NCI-H1092 treated with DMSO at 0.1 percent for 48 hours (cell line): ENCODE measurements at regions not wholly inside any gene's neighbourhood (a gene's known extent, or its start where the extent isn't known, plus 50 kb on each side); places are given as distances from the start of the nearest gene placed in this dataset.
A peak's percentile ranks its signal among the peaks of the same experiment; 100 is the strongest.

Experiments used
- DNase-seq: peaks from one replicate; lab custom pipeline; 2025; lab: John Stamatoyannopoulos, UW

- no peak for DNase-seq
Observed at GRCh38 chr2:67838205-67838604, 224.6 kb downstream of the C1D start.

GRCh38 chr2:67839242-67839641 is 223.6 kb downstream of the C1D start:
- no peak for DNase-seq

GRCh38 chr2:67839668-67840067 is 223.1 kb downstream of the C1D start:
- no peak for DNase-seq

GRCh38 chr2:67840460-67841068 is 222.2 kb downstream of the C1D start:
- DNase-seq = peak; percentile 52

- DNase-seq = no peak
Observed at GRCh38 chr2:67841711-67842110, 221.1 kb downstream of the C1D start.

- no peak for DNase-seq
Observed at GRCh38 chr2:67842375-67842959, 220.3 kb downstream of the C1D start.

GRCh38 chr2:67844024-67844540 is 218.7 kb downstream of the C1D start:
- no peak for DNase-seq

- peak; percentile 11 for DNase-seq
Observed at GRCh38 chr2:67845621-67846369, 217.0 kb downstream of the C1D start.

- DNase-seq = peak; percentile 80
Observed at GRCh38 chr2:67846370-67847070, 216.3 kb downstream of the C1D start.

- DNase-seq = no peak
Observed at GRCh38 chr2:67848551-67849285, 214.1 kb downstream of the C1D start.

- no peak for DNase-seq
Observed at GRCh38 chr2:67851016-67851415, 211.8 kb downstream of the C1D start.

- no peak for DNase-seq
Observed at GRCh38 chr2:67851956-67852824, 210.6 kb downstream of the C1D start.

GRCh38 chr2:67854103-67854743 is 208.6 kb downstream of the C1D start:
- DNase-seq = no peak

- DNase-seq = no peak
Observed at GRCh38 chr2:67854798-67855197, 208.0 kb downstream of the C1D start.

GRCh38 chr2:67856866-67857265 is 205.9 kb downstream of the C1D start:
- no peak for DNase-seq

GRCh38 chr2:67857836-67858235 is 205.0 kb downstream of the C1D start:
- no peak for DNase-seq

GRCh38 chr2:67858886-67859285 is 203.9 kb downstream of the C1D start:
- DNase-seq = no peak

- no peak for DNase-seq
Observed at GRCh38 chr2:67865917-67866316, 196.9 kb downstream of the C1D start.

GRCh38 chr2:67867735-67868134 is 195.1 kb downstream of the C1D start:
- no peak for DNase-seq

- no peak for DNase-seq
Observed at GRCh38 chr2:67871686-67872412, 191.0 kb downstream of the C1D start.
